ENCODE measurements at regions not wholly inside any gene's neighbourhood (a gene's known extent, or its start where the extent isn't known, plus 50 kb on each side); places are given as distances from the start of the nearest gene placed in this dataset.
"Not testable (repeated sequence)": the region's sequence is repeated elsewhere in the genome, so short reads cannot be mapped to it uniquely, and the experiment has no call there.

GRCh38 chr18:42381236-42381635, 426.2 kb downstream of the PIK3C3 start:
- TF ChIP-seq CTCF, POLR2A (IDR thresholded peaks at IDR 0.05): not testable (repeated sequence)
